IPS-18a (cell line): ENCODE measurements at regions not wholly inside any gene's neighbourhood (a gene's known extent, or its start where the extent isn't known, plus 50 kb on each side); places are given as distances from the start of the nearest gene placed in this dataset.

Experiments
- H3K27ac ChIP-seq: one replicate; pipeline ENCODE4 v1.5.1; 2013; ENCODE audit warnings: low read length
- H3K27me3 ChIP-seq: one replicate; pipeline ENCODE4 v1.6.1; 2013; ENCODE audit warnings: mild to moderate bottlenecking, low read length; ENCODE audit not compliant: control insufficient read depth, insufficient read depth
- H3K36me3 ChIP-seq: one replicate; pipeline ENCODE4 v1.6.1; 2013; ENCODE audit warnings: low read depth, low read length; ENCODE audit not compliant: control insufficient read depth
- H3K4me1 ChIP-seq: one replicate; pipeline ENCODE4 v1.6.1; 2013; ENCODE audit warnings: low read depth, low read length; ENCODE audit not compliant: control insufficient read depth
- H3K4me3 ChIP-seq: one replicate; pipeline ENCODE4 v1.5.1; 2013; ENCODE audit warnings: low read length
- H3K9ac ChIP-seq: one replicate; pipeline ENCODE4 v1.6.1; 2013; ENCODE audit warnings: mild to moderate bottlenecking, low read length, moderate library complexity
- H3K9me3 ChIP-seq: one replicate; pipeline ENCODE4 v1.6.1; 2013; ENCODE audit warnings: low read depth, low read length; ENCODE audit not compliant: control insufficient read depth

DNA sequence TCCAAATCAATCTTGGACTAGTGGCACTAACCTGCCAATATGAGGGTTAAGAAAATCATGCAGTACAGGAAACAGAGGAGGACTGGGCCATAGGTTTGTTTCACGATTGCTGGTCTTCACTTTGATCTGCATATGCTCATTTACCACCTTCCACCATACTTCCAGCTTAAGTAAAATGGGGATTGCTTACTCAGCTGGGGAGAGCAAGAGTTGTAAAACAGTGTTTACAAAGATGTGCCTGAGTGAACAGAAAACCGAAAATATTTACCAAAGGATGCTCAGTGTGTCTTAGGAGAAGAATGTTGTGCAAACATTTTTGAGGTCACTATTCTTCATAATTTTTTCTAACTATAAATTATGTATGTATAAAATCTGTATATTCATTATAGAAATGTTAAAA lies 65.1 kb upstream of the DNAH5 start:
- Histone ChIP-seq H3K9me3 (no peaks in the 10 kb centered on the region), H3K4me1 (peaks cover 6% of the 10 kb centered on the region), H3K27ac (no peak overlapping the region), H3K27me3 (peaks cover 6% of the 10 kb centered on the region), H3K4me3 (no peak overlapping the region), H3K9ac (no peak overlapping the region), H3K36me3 (no peaks in the 10 kb centered on the region)

DNA sequence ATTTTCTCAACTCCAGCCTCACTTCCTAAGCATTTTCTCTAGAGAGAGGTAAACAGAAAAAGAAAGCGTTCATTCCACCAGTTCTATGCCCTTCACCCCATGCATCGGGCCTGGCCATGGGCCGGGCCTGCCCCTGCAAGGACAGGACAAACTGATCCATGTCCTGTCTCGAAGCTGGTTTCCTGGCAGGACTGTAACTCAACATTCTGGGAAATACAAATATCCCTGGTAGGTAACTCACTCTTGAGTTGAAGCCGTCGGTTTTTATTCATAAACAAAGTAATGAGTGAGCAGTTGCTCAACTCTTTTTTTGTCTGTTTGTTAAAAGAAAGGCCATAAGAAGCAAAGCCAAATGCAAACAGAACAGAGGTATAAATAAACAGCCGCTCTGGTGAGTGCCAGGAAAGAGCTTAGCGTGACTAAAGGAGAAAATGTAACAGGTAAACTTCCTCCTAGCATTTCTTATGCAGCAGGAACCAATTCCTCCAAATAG lies 64.4 kb upstream of the DNAH5 start:
- Histone ChIP-seq H3K4me3 (no peak overlapping the region), H3K27me3 (peaks cover 6% of the 10 kb centered on the region), H3K9me3 (no peaks in the 10 kb centered on the region), H3K9ac (no peak overlapping the region), H3K36me3 (no peaks in the 10 kb centered on the region), H3K4me1 (peaks cover 6% of the 10 kb centered on the region), H3K27ac (no peak overlapping the region)

DNA sequence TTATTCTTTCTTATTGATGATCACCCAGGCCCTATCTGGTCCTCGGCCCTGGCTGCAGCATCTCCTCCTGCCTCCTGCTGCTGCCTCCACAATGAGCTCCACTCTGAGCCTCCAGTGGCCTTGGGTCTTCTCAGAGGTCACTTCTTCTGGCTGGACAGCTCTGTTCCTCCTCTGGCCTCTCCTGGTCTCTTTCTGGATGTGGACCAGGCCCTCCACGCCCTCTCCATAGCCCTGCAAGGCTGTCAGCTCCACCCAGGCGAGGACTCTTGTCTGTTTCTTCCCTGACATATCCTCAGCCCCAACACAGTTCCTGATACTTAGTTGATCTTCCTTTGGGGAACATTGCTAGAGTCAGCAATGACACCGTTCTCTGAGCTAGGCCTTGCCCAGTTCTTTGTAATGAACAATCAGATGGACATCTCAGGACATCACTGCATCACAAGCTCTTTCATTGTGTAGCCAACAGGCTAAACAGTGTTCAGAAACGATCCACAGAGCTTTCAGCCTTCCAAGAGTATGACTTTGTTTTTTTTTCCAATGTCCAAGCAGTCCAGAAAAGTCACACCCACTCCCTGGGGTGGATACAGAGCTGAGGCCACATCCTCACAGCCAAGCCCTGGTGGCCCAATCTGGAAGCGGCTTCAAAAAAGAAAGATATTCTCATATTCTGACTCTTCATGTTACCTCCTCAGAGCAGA lies 62.5 kb upstream of the DNAH5 start:
- H3K27ac ChIP-seq, result no peak overlapping the region
- H3K9ac ChIP-seq, result no peak overlapping the region

DNA sequence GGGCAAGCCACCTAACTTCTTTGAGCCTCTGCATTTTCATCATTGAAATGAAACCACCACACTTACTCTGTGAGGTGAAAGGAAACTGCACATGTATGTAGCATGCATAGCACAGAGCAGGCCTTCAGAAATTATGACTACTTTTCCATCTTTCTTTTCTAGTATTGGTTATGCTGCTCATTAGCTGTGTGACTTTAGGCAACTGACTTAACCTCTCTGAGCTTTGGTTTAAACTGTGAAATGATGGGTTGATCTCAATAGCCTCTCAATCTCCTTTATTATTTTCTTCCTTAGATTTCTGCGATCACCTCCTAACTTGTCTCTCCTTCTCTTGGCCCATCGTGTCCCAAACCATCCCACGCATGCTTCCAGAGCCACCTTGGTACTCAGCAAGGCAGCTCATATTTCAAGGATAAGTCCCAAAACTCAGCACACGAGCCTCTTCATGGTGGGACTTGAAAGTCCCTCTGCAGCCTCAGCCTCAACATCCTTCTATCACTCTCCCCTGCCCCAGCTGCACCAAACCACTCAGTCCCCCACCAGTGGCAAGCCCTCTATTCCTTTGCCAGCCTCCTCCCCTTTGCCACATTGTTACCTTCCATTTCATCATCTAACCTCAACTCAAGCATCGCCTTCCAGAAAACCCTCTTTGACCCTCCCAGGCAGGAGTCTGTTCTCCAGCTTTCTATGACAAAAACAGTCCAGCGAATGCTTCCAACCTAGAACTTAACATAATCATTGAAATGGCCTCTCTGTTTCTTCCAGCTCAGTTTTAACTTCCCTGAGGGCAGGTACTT lies 60.3 kb upstream of the DNAH5 start:
- no peaks in the 10 kb centered on the region for H3K27me3 ChIP-seq
- H3K9me3 ChIP-seq, result no peaks in the 10 kb centered on the region
- H3K27ac ChIP-seq, result no peak overlapping the region
- no peak overlapping the region for H3K9ac ChIP-seq
- no peak overlapping the region for H3K4me3 ChIP-seq
- no peaks in the 10 kb centered on the region for H3K36me3 ChIP-seq
- no peaks in the 10 kb centered on the region for H3K4me1 ChIP-seq

More for the DNA sequence above, 62.5 kb upstream of the DNAH5 start:
- H3K4me1 ChIP-seq, result peaks cover 2% of the 10 kb centered on the region
- H3K9me3 ChIP-seq, result no peaks in the 10 kb centered on the region
- no peaks in the 10 kb centered on the region for H3K36me3 ChIP-seq
- H3K27me3 ChIP-seq, result no peaks in the 10 kb centered on the region
- no peak overlapping the region for H3K4me3 ChIP-seq

DNA sequence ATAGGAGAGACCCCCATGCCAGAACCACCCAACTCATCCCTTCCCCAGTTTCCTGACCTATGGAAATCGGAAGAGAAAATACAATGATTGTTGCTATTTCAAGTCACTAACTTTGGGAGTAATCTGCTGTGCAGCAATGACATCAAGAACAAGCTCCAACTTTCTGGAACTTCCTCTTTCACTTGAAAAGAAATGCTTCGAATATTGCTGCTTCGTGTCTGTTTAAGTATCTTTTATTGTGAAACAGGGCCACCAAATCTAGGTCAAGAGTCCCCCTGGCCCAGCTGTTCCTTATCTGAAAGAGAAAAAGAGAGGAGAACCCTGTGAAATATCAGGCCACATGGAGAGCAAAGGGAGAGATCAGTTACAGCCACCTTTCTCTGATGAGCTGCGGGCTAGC lies 59.4 kb upstream of the DNAH5 start:
- Histone ChIP-seq H3K27me3 (no peaks in the 10 kb centered on the region), H3K9me3 (no peaks in the 10 kb centered on the region), H3K4me1 (no peaks in the 10 kb centered on the region), H3K27ac (no peak overlapping the region), H3K9ac (no peak overlapping the region), H3K36me3 (no peaks in the 10 kb centered on the region), H3K4me3 (no peak overlapping the region)

DNA sequence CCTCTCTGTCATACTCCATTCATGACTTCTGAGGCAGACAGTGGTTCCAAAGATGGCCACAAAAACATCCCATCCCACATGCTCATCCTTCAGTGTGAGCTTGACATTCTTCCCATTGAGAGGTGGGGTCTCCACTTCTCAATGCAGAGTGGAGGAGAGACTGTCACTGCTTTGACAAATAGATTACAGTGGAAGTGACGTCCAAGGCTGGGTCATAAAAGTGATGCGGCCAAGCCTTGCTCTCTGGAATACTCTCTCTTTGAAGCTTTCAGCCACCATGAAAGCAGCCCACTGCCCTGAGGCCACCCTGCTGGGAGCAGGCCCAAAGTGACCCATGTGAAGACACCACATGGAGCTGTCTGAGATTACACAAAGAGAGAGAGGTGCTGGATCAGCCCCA lies 59.0 kb upstream of the DNAH5 start:
- Histone ChIP-seq H3K36me3 (no peaks in the 10 kb centered on the region), H3K9me3 (no peaks in the 10 kb centered on the region), H3K27me3 (no peaks in the 10 kb centered on the region), H3K27ac (no peak overlapping the region), H3K9ac (no peak overlapping the region), H3K4me3 (no peak overlapping the region), H3K4me1 (no peaks in the 10 kb centered on the region)

DNA sequence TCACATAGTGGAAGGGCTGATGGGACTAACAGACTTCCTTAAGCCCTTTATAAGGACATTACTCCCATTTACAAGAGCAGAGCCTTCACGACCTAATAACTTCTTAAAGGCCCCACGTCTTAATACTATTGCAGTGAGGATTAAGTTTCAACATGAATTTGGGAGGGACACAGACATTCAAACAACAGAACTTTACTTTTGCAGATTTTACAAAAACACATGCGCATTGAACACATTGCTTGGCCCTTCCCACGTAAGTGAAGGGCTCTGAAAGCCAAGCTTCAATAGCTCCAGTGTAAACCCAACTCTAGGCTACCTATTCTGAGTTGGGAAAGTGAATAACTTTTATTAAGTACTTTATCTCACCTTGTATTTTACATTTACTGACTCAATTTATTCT lies 53.8 kb upstream of the DNAH5 start:
- Histone ChIP-seq H3K4me3 (no peak overlapping the region), H3K4me1 (no peaks in the 10 kb centered on the region), H3K36me3 (no peaks in the 10 kb centered on the region), H3K27me3 (no peaks in the 10 kb centered on the region), H3K27ac (no peak overlapping the region), H3K9me3 (no peaks in the 10 kb centered on the region), H3K9ac (no peak overlapping the region)

DNA sequence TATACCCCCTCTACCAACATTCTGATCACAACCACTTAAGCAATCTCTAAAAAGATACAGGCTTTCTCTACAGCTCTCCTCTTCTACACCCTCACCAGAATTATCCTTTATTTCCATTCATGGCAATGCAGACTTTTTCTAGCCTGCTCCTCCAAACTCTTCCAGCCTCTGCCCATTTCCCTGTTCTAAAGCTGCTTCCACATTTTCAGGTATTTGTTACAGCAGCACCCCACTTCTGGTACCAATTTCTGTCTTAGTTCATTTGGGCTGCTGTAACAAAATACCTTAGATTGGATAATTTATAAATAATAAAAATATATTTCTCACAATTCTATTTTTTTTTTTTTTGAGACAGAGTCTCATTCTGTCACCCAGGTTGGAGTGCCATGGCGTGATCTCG lies 53.0 kb upstream of the DNAH5 start:
- no peak overlapping the region for H3K27ac ChIP-seq
- H3K4me3 ChIP-seq, result no peak overlapping the region
- H3K4me1 ChIP-seq, result no peaks in the 10 kb centered on the region

DNA sequence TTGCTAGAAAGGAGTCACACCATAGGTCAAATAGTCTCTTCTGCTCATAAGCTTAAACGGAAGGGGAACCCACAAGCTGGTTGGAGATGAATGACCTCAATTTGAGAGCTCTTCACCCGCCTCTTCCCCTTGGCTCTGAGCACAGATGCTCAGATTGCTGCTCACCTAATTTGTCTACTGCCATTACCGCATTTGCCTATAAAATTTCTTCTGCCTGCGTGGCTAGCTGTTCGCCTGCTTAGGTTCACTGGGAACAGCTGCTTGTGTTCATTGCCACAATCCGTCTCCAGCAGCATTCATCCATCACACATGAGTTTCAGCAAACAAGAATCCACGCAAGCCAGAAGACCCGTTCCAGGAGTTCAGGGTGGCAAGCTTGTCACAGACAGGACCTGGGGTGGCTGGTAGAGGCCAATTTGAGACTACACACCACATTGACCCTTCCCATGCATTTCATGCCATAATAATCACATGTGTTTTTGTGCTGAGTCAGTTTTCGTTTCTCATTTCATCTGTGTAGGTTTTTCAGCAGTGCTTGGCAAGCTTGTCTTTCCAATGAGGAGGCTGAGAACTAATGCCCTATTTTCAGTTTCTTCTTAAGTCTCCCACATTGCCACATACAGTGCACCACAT lies 50.2 kb upstream of the DNAH5 start:
- Histone ChIP-seq H3K9me3 (no peaks in the 10 kb centered on the region), H3K36me3 (no peaks in the 10 kb centered on the region), H3K4me1 (peaks cover 4% of the 10 kb centered on the region), H3K27ac (no peak overlapping the region), H3K27me3 (no peaks in the 10 kb centered on the region), H3K4me3 (no peak overlapping the region), H3K9ac (no peak overlapping the region)

More for the DNA sequence above, 53.0 kb upstream of the DNAH5 start:
- H3K27me3 ChIP-seq, result no peaks in the 10 kb centered on the region
- no peaks in the 10 kb centered on the region for H3K36me3 ChIP-seq
- no peaks in the 10 kb centered on the region for H3K9me3 ChIP-seq
- no peak overlapping the region for H3K9ac ChIP-seq
